Tibial artery (tissue), 4 donors: ENCODE measurements at regions not wholly inside any gene's neighbourhood (a gene's known extent, or its start where the extent isn't known, plus 50 kb on each side); places are given as distances from the start of the nearest gene placed in this dataset.

Experiments
- DNase-seq, 2 donors: peaks; one replicate each; pipeline ENCODE4 v3.0.0-alpha.2; 2019
- H3K27ac ChIP-seq, 2 donors: fragments of 200-600 bp; sonication (generic) in 1 of 2; 1 replicate in 1 of 2; 2 replicates in 1 of 2; pipeline ENCODE4 v1.5.1; 2018 to 2019; ENCODE audit warnings: mild to moderate bottlenecking in 1 of 2
- H3K27me3 ChIP-seq, 2 donors: fragments of 200-600 bp; sonication (generic) in 1 of 2; one replicate each; pipeline versions ENCODE4 v1.5.1 to v1.6.0; 2016 to 2019
- H3K36me3 ChIP-seq, 3 donors: fragments of 200-600 bp; sonication (generic) in 2 of 3; one replicate each; pipeline ENCODE4 v1.5.1; 2016 to 2019; ENCODE audit warnings: mild to moderate bottlenecking in 2 of 3
- H3K4me1 ChIP-seq, 4 donors: fragments of 200-600 bp; sonication (generic) in 2 of 4; 1 replicate in 3 of 4; 2 replicates in 1 of 4; pipeline ENCODE4 v1.5.1; 2016 to 2019
- H3K4me3 ChIP-seq, 2 donors: fragments of 200-600 bp; sonication (generic) in 1 of 2; 1 replicate in 1 of 2; 2 replicates in 1 of 2; pipeline ENCODE4 v1.5.1; 2018 to 2019; ENCODE audit warnings: mild to moderate bottlenecking in 2 of 2
- H3K9me3 ChIP-seq, 3 donors: fragments of 200-600 bp; sonication (generic) in 1 of 3; one replicate each; pipeline ENCODE4 v1.5.1; 2016 to 2019
- CTCF ChIP-seq, 2 experiments: fragments of 200-600 bp in 1 of 2; fragments of 450-650 bp in 1 of 2; IDR thresholded peaks; one replicate each; pipeline ENCODE4 v1.5.1; 2017 to 2019; ENCODE audit warnings: antibody characterized with exemption in 2 of 2, mild to moderate bottlenecking in 1 of 2, moderate library complexity in 1 of 2
- intact Hi-C: fragments of 100-400 bp; cut with DNase I; formaldehyde crosslinking; loops from one replicate; pipeline ENCODE4 v1.15.0; 2023; ENCODE audit warnings: low total_unique reads

DNA sequence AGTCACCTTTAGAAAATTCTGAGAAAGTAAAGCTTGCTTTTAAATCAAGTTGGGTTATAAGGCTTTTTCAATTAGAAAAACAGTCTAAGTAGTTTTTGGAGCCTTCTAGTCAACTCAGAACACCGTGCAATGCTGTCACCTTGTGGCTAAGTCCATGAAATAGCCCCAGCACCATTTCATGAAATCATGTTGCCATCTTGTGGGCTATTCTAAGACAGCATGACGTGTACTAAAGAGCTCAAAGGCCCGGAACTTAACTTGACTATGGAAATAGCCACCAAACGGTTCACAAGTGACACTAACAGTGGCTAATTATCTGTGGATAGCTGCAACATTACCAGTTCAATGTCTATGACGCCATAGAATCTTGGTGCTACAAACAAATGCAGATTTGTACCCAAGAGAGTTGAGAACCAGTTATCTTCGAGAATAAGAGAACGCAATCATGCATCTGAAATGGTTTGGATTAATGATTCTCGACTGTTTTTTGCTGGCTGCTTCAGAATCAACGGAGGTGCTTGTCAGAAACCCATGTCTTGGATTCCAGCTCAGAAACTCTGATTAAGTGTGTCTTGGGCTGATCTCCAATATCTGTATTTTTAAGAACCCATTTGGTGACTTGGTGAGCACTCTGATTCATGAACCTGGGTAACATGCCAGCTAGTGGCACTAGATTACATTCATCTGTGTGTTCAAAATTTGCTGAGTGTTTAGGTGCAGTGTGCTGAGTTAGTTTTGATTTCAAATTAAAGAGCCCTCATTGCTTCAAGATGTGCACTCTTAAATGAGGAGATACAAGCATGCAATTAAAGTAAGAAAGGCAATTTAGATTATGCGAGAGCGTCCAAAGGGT, 111.2 kb upstream of the MCTP2 start:
- TF ChIP-seq CTCF (IDR thresholded peaks at IDR 0.05): peak; percentile 85 to 95
- no peaks in the 10 kb centered on the region for H3K9me3 ChIP-seq
- no peaks in the 10 kb centered on the region for H3K27me3 ChIP-seq
- H3K27ac ChIP-seq: peak overlapping the region; percentile 34 to 42
- H3K4me1 ChIP-seq: peaks cover 0 to 15% (median 4%) of the 10 kb centered on the region in 4 donors
- no peak overlapping the region for H3K4me3 ChIP-seq
- peak; percentile 72 to 73 for DNase-seq
- no peaks in the 10 kb centered on the region for H3K36me3 ChIP-seq
- intact Hi-C loops: loop anchor here (5.0 kb wide), 1 partner anchor 1088 kb away; no protein-coding TSS in a partner anchor

GRCh38 chr15:94119298-94119811, 112.0 kb upstream of the MCTP2 start:
- Histone ChIP-seq H3K4me1 (peaks cover 0 to 15% (median 4%) of the 10 kb centered on the region in 4 donors), H3K36me3 (no peaks in the 10 kb centered on the region), H3K9me3 (no peaks in the 10 kb centered on the region), H3K27ac (peak overlapping the region in 1 of 2 donors; percentile 32), H3K27me3 (no peaks in the 10 kb centered on the region), H3K4me3 (no peak overlapping the region)
- no peak for TF ChIP-seq CTCF (IDR thresholded peaks at IDR 0.05)
- no peak for DNase-seq
- intact Hi-C loops: no loop called here

DNA sequence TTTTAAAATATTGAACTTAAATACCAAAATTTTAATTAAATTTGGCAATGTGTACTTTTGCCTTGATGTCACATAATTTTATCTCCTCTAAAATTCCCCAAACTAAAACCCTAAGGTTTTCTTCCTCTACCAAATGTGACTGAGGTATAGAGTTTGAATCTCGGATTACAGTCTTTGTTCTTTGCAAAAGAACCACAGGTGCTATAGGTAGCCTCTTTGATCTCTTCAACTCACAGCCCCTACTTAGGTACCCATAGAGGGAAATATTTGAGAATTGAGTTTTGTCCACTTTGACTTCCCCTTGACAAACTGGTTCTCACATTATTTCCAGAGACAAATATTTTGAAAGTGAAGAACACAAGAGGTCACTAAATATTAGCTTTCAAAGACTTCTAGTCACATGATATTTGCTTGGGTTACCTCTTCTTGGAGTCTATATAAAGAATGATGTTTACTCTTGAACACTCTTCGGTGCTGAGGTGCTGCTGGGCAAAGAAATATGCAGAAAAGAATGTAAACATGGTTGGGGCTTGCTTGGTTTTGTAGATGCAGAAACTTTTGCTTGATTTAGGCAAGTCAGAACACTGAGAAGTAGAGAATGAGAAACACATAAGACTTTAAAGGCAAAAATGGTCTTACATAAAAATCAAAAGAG, 120.8 kb upstream of the MCTP2 start:
- Histone ChIP-seq H3K27me3 (no peaks in the 10 kb centered on the region), H3K4me1 (no peaks in the 10 kb centered on the region), H3K4me3 (no peak overlapping the region), H3K36me3 (no peaks in the 10 kb centered on the region), H3K27ac (no peak overlapping the region), H3K9me3 (no peaks in the 10 kb centered on the region)
- intact Hi-C loops: no loop called here
- no peak for TF ChIP-seq CTCF (IDR thresholded peaks at IDR 0.05)
- DNase-seq: no peak

DNA sequence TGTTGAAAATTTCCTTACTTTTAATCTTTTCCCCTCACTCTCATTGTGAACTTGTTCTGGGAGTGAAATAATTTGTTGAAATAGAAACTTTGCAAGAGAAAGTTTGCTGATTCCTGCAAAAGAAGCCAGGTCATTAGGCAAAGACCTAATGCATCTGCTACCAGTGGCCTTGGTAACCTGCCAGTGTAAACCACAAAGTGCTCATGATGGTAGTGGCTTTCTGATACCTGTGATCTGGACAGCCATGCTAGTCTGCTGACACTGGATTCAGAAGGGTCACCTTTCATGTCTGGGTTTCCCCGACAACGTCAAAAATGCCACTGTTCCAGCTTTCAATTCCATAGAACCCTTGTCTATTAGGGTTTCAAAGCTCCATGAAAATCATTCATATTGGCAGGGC, 123.7 kb upstream of the MCTP2 start:
- Histone ChIP-seq H3K27me3 (peaks cover 0 to 2% of the 10 kb centered on the region in 2 donors), H3K4me3 (no peak overlapping the region), H3K36me3 (no peaks in the 10 kb centered on the region), H3K4me1 (no peaks in the 10 kb centered on the region), H3K9me3 (no peaks in the 10 kb centered on the region), H3K27ac (no peak overlapping the region)
- TF ChIP-seq CTCF (IDR thresholded peaks at IDR 0.05): no peak
- DNase-seq: no peak
- intact Hi-C loops: no loop called here

GRCh38 chr15:94105760-94106159, 125.6 kb upstream of the MCTP2 start:
- TF ChIP-seq CTCF (IDR thresholded peaks at IDR 0.05): no peak
- Histone ChIP-seq H3K36me3 (no peaks in the 10 kb centered on the region), H3K4me3 (no peak overlapping the region), H3K4me1 (no peaks in the 10 kb centered on the region), H3K27me3 (peaks cover 0 to 2% of the 10 kb centered on the region in 2 donors), H3K27ac (no peak overlapping the region), H3K9me3 (no peaks in the 10 kb centered on the region)
- DNase-seq: no peak
- intact Hi-C loops: no loop called here
